ENCODE measurements at regions not wholly inside any gene's neighbourhood (a gene's known extent, or its start where the extent isn't known, plus 50 kb on each side); places are given as distances from the start of the nearest gene placed in this dataset.
A peak's percentile ranks its signal among the peaks of the same experiment; 100 is the strongest.

GRCh38 chr3:145767909-145768308, 393.1 kb downstream of the PLOD2 start:
- ChIA-PET POLR2A (no interaction called here), CTCF (no interaction called here)
- DNase-seq, result no peak
- no peaks in the 10 kb centered on the region for H3K27me3 Mint-ChIP-seq
- H3K4me1 Mint-ChIP-seq, result no peaks in the 10 kb centered on the region
- ATAC-seq, result no peak
- intact Hi-C loops (cut with DNase I, micrococcal nuclease), result no loop called here
- no peak overlapping the region for H3K4me3 Mint-ChIP-seq
- H3K27ac Mint-ChIP-seq, result no peak overlapping the region
- no peaks in the 10 kb centered on the region for H3K36me3 Mint-ChIP-seq (ENCODE audit: low read depth)
- no peaks in the 10 kb centered on the region for H3K9me3 Mint-ChIP-seq (ENCODE audit: low read depth)

- no peak overlapping the region for H3K27ac Mint-ChIP-seq
- intact Hi-C loops (cut with DNase I, micrococcal nuclease), result loop anchor here in 1 of 2 experiments (2.0 kb wide), 1 partner anchor 410 kb away; no protein-coding TSS in a partner anchor
- no peaks in the 10 kb centered on the region for H3K9me3 Mint-ChIP-seq (ENCODE audit: low read depth)
- CTCF ChIA-PET, result no interaction called here
- H3K4me1 Mint-ChIP-seq, result no peaks in the 10 kb centered on the region
- POLR2A ChIA-PET, result no interaction called here
- H3K4me3 Mint-ChIP-seq, result no peak overlapping the region
- no peaks in the 10 kb centered on the region for H3K27me3 Mint-ChIP-seq
- peak; percentile 26 for DNase-seq
- H3K36me3 Mint-ChIP-seq (ENCODE audit: low read depth), result no peaks in the 10 kb centered on the region
- no peak for ATAC-seq
Measured at GRCh38 chr3:145776782-145777408, 384.1 kb downstream of the PLOD2 start.

- no peak for ATAC-seq
- intact Hi-C loops (cut with DNase I, micrococcal nuclease), result no loop called here
Measured at GRCh38 chr3:145780301-145780700, 380.7 kb downstream of the PLOD2 start.

GRCh38 chr3:145785668-145786067, 375.3 kb downstream of the PLOD2 start:
- intact Hi-C loops (cut with DNase I, micrococcal nuclease), result no loop called here
- Mint-ChIP-seq H3K4me1 (no peaks in the 10 kb centered on the region), H3K27me3 (no peaks in the 10 kb centered on the region), H3K9me3 (ENCODE audit: low read depth) (peaks cover 4% of the 10 kb centered on the region), H3K27ac (no peak overlapping the region), H3K36me3 (ENCODE audit: low read depth) (no peaks in the 10 kb centered on the region), H3K4me3 (no peak overlapping the region)
- ATAC-seq, result no peak
- POLR2A ChIA-PET, result no interaction called here
- DNase-seq, result no peak
- CTCF ChIA-PET, result interaction anchor here (0.8 kb wide), 1 partner anchor 11 kb away, joined by 3 read pairs; no protein-coding TSS in a partner anchor

More at GRCh38 chr3:145780301-145780700, 380.7 kb downstream of the PLOD2 start:
- DNase-seq, result no peak
- POLR2A ChIA-PET, result no interaction called here
- CTCF ChIA-PET, result interaction anchor here (1.0 kb wide), 1 partner anchor 11 kb away, joined by 4 read pairs; no protein-coding TSS in a partner anchor
- H3K27ac Mint-ChIP-seq, result no peak overlapping the region
- H3K9me3 Mint-ChIP-seq (ENCODE audit: low read depth), result no peaks in the 10 kb centered on the region
- no peaks in the 10 kb centered on the region for H3K36me3 Mint-ChIP-seq (ENCODE audit: low read depth)
- H3K27me3 Mint-ChIP-seq, result no peaks in the 10 kb centered on the region
- no peaks in the 10 kb centered on the region for H3K4me1 Mint-ChIP-seq
- H3K4me3 Mint-ChIP-seq, result no peak overlapping the region

- no peaks in the 10 kb centered on the region for H3K4me1 Mint-ChIP-seq
- H3K27me3 Mint-ChIP-seq, result no peaks in the 10 kb centered on the region
- H3K27ac Mint-ChIP-seq, result no peak overlapping the region
- ATAC-seq (no peak), DNase-seq (no peak)
- no peak overlapping the region for H3K4me3 Mint-ChIP-seq
- H3K9me3 Mint-ChIP-seq (ENCODE audit: low read depth), result peaks cover 6% of the 10 kb centered on the region
- intact Hi-C loops (cut with DNase I, micrococcal nuclease), result no loop called here
- H3K36me3 Mint-ChIP-seq (ENCODE audit: low read depth), result no peaks in the 10 kb centered on the region
- POLR2A ChIA-PET, result no interaction called here
- CTCF ChIA-PET, result no interaction called here
Measured at GRCh38 chr3:145798007-145798406, 363.0 kb downstream of the PLOD2 start.

- POLR2A ChIA-PET, result no interaction called here
- Mint-ChIP-seq H3K9me3 (ENCODE audit: low read depth) (peaks cover 6% of the 10 kb centered on the region), H3K27ac (no peak overlapping the region), H3K27me3 (no peaks in the 10 kb centered on the region), H3K36me3 (ENCODE audit: low read depth) (no peaks in the 10 kb centered on the region), H3K4me3 (no peak overlapping the region), H3K4me1 (no peaks in the 10 kb centered on the region)
- CTCF ChIA-PET, result no interaction called here
- ATAC-seq (no peak), DNase-seq (no peak)
- intact Hi-C loops (cut with DNase I, micrococcal nuclease), result no loop called here
Measured at GRCh38 chr3:145798696-145799537, 362.1 kb downstream of the PLOD2 start.

- no peak overlapping the region for H3K4me3 Mint-ChIP-seq
- H3K36me3 Mint-ChIP-seq (ENCODE audit: low read depth), result no peaks in the 10 kb centered on the region
- H3K27me3 Mint-ChIP-seq, result no peaks in the 10 kb centered on the region
- ATAC-seq (no peak), DNase-seq (no peak)
- no peak overlapping the region for H3K27ac Mint-ChIP-seq
- peaks cover 6% of the 10 kb centered on the region for H3K9me3 Mint-ChIP-seq (ENCODE audit: low read depth)
- intact Hi-C loops (cut with DNase I, micrococcal nuclease), result no loop called here
- ChIA-PET CTCF (no interaction called here), POLR2A (no interaction called here)
- H3K4me1 Mint-ChIP-seq, result no peaks in the 10 kb centered on the region
Measured at GRCh38 chr3:145801696-145802095, 359.3 kb downstream of the PLOD2 start.

GRCh38 chr3:145807990-145808389, 353.0 kb downstream of the PLOD2 start:
- no peaks in the 10 kb centered on the region for H3K4me1 Mint-ChIP-seq
- no peak overlapping the region for H3K4me3 Mint-ChIP-seq
- H3K36me3 Mint-ChIP-seq (ENCODE audit: low read depth), result no peaks in the 10 kb centered on the region
- no peaks in the 10 kb centered on the region for H3K9me3 Mint-ChIP-seq (ENCODE audit: low read depth)
- CTCF ChIA-PET, result no interaction called here
- no peaks in the 10 kb centered on the region for H3K27me3 Mint-ChIP-seq
- ATAC-seq (no peak), DNase-seq (no peak)
- no peak overlapping the region for H3K27ac Mint-ChIP-seq
- intact Hi-C loops (cut with DNase I, micrococcal nuclease), result no loop called here
- POLR2A ChIA-PET, result no interaction called here

GRCh38 chr3:145812391-145812790, 348.6 kb downstream of the PLOD2 start:
- Mint-ChIP-seq H3K27ac (no peak overlapping the region), H3K36me3 (ENCODE audit: low read depth) (no peaks in the 10 kb centered on the region), H3K4me1 (no peaks in the 10 kb centered on the region), H3K27me3 (no peaks in the 10 kb centered on the region), H3K9me3 (ENCODE audit: low read depth) (no peaks in the 10 kb centered on the region), H3K4me3 (no peak overlapping the region)
- no peak for ATAC-seq
- no peak for DNase-seq
- ChIA-PET POLR2A (no interaction called here), CTCF (no interaction called here)
- intact Hi-C loops (cut with DNase I, micrococcal nuclease), result no loop called here

GRCh38 chr3:145815707-145816413, 345.1 kb downstream of the PLOD2 start:
- DNase-seq (no peak), ATAC-seq (no peak)
- ChIA-PET POLR2A (no interaction called here), CTCF (no interaction called here)
- intact Hi-C loops (cut with DNase I, micrococcal nuclease), result no loop called here
- H3K4me1 Mint-ChIP-seq, result no peaks in the 10 kb centered on the region
- no peaks in the 10 kb centered on the region for H3K36me3 Mint-ChIP-seq (ENCODE audit: low read depth)
- H3K27me3 Mint-ChIP-seq, result no peaks in the 10 kb centered on the region
- no peak overlapping the region for H3K27ac Mint-ChIP-seq
- H3K4me3 Mint-ChIP-seq, result no peak overlapping the region
- peaks cover 6% of the 10 kb centered on the region for H3K9me3 Mint-ChIP-seq (ENCODE audit: low read depth)

- ChIA-PET CTCF (no interaction called here), POLR2A (no interaction called here)
- no peak overlapping the region for H3K27ac Mint-ChIP-seq
- ATAC-seq, result no peak
- H3K4me3 Mint-ChIP-seq, result no peak overlapping the region
- no peaks in the 10 kb centered on the region for H3K4me1 Mint-ChIP-seq
- H3K36me3 Mint-ChIP-seq (ENCODE audit: low read depth), result no peaks in the 10 kb centered on the region
- intact Hi-C loops (cut with DNase I, micrococcal nuclease), result no loop called here
- H3K27me3 Mint-ChIP-seq, result no peaks in the 10 kb centered on the region
- H3K9me3 Mint-ChIP-seq (ENCODE audit: low read depth), result peaks cover 6% of the 10 kb centered on the region
- DNase-seq, result no peak
Measured at GRCh38 chr3:145817870-145818483, 343.0 kb downstream of the PLOD2 start.

Measured in activated CD4-positive, alpha-beta T cell treated with anti-CD3 and anti-CD28 coated beads for 36 hours (primary cell).